Mucosa of gallbladder (tissue), 1 donor: ENCODE measurements at regions not wholly inside any gene's neighbourhood (a gene's known extent, or its start where the extent isn't known, plus 50 kb on each side); places are given as distances from the start of the nearest gene placed in this dataset.

Source experiments
- DNase-seq: peaks from one replicate; pipeline ENCODE4 v3.0.0-alpha.2; 2020; ENCODE audit warnings: low spot score
- donor health status: DM: no; HTN: no; CAD: no.

- no peak for DNase-seq
These were observed 101.6 kb upstream of the DLX2 start for GRCh38 chr2:172204309-172204708.

- DNase-seq, result no peak
These were observed 102.1 kb upstream of the DLX2 start for GRCh38 chr2:172204762-172205161.

DNA sequence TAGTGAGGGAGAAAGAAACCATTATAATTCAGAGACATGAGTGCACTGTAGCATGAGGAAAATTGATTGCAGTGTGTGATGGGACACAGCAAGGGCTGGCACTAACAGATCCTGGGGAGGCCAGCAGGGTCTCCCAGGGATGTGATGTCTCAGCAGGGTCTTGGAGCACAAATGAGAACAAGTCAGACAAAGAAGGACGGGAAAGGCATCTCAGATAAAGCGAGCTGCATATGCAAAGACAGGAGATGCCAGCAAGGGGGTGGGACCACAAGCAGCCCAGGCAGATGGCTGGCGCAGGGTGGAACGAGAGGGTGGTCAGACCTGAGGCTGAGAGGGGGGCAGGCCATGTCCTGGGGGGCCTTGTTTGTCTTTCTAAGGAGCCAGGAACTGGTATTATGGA lies 102.6 kb upstream of the DLX2 start:
- DNase-seq, result no peak

DNA sequence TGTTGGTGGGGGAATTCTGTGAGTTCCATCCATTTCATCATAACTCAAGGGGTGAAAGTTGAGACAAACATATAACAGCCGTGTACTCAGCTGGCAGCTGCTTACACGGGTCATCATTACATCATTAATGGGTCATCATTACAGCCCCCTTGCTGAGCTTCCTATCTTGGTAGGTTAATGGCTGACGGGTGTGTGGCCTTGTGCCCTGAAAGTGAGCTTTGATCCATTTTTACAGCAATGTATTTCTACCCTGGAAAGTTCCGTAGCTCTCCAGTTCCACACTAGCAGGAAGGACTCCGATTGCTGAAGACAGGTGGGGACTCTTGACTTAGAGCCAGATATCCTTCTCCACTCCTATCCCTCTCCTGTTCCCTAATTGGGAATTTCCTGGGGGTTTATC lies 105.2 kb upstream of the DLX2 start:
- DNase-seq, result no peak

GRCh38 chr2:172208791-172209325 lies 106.2 kb upstream of the DLX2 start:
- DNase-seq, result no peak

DNA sequence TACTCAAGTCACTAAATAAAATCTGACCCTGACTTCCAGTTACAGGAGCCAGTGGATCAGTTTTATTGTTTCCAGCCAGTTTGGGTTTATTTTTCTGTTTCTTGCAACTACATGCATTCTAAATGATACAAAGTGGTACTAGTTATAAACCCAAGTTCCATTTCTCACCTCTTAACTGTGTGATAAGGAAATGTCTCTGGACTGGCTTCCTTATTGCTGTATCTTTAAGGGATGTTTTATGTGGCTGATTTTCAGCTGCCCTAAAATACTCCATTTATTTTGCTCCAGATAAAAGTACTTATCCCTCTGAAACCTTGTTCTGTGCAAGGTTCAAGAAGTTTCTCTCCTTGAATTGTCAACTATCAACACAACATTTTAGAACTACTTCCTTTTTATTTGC lies 107.9 kb upstream of the DLX2 start:
- DNase-seq, result no peak

DNA sequence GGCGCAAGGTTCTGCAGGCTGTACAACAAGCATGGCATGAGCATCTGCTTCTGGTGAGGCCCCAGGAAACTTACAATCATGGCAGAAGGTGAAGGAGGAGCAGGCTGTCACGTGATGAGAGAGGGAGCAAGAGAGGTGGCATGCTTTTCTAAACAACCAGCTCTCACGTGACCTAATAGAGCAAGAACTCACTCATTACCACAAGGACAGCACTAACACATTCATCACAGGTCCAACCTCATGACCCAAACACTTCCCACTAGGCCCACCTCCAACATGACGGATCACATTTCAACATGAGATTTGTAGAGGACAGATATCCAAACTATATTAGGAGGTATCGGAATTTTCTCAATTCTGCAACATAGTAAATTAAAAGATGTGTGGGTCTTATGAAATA lies 108.8 kb upstream of the DLX2 start:
- no peak for DNase-seq

- DNase-seq, result no peak
These were observed 110.6 kb upstream of the DLX2 start for GRCh38 chr2:172213116-172213860.

DNA sequence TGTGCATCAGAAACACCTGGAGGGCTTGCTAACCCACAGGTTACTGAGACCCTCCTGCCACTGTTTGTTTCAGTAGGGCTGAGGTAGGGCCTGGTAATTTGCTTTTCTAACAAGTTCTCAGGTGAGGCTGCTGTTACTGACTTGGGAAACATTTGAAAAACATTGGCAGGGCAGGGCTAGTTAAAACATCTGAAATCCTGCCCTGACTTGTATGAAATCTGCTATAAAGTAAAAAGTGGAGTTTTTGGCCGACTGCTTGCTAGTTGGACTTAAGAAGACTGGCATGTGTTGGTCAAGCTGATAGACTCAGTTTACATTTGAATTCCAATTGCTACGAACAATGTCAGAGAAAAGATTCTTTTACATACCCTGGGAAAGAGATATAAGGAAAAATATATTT lies 111.6 kb upstream of the DLX2 start:
- DNase-seq, result no peak

GRCh38 chr2:172215172-172215935 lies 112.7 kb upstream of the DLX2 start:
- DNase-seq, result no peak

DNA sequence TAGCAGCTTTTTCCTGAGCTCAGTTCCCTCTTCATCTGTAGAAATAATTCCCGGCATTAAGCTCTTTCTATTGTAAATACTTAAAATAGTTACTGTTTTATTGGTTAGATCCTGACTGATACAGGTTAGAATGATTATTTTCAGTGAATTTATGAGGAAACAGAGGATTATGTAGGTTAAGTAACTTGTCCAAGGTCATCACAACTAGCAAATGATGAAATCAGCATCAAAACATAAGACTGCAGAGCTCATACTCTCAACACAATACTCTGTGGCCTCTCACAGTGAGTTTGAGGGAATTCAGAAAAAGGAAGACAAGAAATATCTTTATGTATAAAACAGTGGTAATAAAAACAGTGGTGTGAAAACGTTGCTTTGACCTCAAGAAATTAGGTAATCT lies 113.2 kb upstream of the DLX2 start:
- no peak for DNase-seq

DNA sequence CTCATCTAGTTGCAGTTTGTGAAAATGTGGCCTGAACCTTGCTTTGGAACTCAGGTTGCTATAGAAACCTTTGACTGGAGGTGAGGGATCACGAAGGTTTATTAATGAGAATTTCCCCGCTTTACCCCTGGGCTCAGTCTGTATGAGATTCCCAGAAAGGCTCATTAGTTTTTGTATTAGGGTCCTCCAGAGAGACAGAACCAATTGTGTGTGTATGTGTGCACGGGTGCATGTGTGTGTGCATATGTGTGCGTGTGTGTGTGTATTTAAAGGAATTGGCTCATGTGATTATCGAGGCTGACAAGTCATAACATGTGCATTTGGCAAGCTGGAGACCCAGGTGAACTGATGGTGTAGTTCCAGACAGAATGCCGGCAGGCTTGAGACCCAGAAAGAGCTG lies 113.8 kb upstream of the DLX2 start:
- DNase-seq, result no peak

DNA sequence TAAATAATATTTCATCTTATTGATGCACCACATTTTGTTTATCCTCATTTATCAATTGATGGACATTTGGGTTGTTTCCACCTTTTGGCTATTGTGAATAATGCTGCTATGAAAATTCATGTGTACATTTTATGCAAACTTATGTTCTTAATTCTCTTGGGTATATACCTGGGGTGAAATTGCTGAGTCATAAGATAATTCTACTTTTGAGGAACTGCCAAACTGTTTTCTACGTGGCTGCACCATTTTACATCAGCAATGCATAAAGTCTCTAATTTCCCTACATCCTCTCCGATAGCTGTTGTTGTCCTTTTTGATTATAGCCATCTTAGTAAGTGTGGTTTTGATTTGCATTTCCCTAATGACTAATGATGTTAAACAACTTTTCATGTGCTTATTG lies 116.5 kb upstream of the DLX2 start:
- no peak for DNase-seq

- no peak for DNase-seq
These were observed 117.4 kb upstream of the DLX2 start for GRCh38 chr2:172220121-172220520.

DNA sequence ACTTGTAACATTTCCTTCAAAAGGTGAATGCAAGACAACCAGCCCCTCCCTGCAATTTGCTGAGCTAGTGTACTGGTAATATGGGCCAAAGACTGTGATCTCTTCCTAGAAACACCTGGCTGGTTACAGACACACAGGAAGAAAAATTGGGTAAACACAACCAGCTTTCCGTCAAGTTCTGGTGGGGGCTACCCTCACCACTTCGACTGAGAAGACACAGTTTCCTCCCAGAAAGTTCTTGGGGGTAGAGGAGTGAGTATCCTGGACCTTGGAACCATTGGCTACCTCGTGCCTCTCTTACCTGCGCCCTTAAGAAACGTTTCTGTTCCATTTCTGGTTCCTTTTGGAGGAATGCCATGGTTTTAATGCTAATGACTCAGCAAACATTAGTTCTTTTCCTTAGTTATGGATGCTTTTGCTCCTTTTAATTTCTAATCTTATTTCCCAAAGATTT lies 120.9 kb upstream of the DLX2 start:
- DNase-seq, result no peak

DNA sequence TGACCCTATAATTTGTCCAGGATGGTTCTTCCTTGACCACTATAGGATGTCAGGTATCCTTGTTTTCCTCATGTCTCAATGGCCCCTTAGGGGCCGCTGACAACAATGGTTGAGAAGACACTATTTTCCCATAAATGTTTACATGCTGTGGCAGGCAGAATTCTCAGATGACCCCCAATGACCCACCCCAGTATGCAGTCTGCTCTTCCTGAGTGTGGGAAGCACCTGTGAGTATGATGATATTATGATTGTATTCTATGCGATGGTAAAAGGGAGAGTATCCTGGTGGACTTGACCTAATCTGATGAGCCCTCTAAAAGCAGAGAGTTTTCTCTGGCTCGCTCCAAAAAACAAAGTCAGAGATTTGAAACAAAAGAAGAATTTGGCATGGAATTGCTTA lies 123.1 kb upstream of the DLX2 start:
- no peak for DNase-seq

DNA sequence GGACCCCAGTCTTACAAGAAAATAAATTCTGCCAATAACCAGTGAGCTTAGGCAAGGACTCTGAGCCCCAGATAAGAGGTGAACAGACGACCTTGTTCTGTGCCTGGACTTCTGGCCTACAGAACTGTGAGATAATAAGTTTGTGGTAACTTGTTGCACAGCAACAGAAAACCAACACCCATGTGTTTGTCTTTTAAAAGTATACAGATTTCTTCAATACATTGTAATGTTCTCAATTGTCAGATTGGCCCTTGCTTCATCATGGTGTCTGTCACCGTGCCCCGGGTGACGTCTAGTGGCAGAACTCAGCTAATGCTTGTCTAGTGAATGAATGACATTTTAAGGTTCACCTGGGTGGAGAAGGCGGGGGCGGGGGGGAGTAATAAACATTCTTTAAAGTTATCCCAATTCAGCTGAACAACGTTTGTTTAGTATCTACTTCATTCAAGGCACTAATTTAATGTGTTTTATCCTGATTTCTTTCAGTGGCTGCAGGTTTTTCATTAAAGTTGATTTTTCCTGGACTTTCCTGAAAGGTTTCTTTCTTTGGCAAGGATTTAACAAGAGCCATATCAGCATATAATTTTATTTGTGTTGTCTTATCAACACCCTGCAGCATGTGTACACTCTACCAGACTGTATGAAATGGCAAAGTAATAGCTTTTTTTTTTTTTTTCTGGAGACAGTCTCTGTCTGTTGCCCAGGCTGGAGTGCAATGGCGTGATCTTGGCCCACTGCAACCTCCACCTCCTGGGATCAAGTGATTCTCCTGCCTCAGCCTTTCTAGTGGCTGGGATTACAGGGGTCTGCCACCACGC lies 123.8 kb upstream of the DLX2 start:
- DNase-seq, result peak; percentile 23

DNA sequence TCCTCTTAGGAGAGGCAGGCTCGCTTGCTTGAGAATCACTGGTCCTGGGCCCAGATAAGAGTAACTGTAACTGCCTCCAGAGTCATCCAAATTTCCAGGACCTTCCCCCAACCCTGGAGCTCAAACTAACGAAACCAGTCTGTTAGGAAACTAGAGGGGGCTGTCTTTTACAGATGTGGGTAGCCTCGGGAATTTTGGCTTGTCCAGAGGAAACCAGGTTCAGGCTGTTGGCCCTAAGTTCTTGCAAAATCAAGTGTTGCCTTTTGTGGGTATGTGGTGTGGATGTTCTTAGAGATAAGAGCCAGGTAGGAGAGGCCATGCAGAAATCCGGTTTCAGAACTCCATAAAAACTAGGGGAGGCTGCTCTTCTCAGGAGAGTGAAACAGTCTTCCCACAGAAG lies 125.0 kb upstream of the DLX2 start:
- DNase-seq, result no peak

DNA sequence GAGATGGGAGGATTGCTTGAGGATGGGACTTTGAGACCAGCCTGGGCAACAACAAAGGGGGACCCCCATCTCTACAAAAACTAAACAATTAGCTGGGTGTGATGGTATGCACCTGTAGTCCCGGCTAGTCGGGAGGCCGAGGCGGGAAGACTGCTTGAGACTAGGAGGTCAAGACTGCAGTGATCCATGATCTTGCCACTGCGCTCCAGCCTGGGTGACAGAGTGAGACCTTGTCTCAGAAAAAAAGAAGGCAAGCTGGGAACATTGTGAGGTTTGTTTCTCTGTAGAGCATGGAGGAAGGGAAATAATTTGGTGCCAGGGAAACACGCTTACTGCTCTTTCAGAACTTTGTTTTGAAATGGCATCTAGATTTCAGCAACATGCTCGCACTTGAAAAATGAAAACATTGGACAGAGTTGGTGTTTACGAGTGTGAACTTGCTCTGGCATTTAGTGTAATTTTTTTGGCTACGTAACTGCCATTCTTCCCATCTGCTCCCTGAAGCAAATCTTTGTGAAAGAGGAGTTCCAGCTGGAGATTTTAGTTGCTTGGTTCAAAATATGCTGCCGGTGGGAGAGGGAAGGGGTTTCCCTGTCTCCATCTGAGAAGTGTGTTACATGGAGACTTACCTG lies 125.6 kb upstream of the DLX2 start:
- no peak for DNase-seq

DNA sequence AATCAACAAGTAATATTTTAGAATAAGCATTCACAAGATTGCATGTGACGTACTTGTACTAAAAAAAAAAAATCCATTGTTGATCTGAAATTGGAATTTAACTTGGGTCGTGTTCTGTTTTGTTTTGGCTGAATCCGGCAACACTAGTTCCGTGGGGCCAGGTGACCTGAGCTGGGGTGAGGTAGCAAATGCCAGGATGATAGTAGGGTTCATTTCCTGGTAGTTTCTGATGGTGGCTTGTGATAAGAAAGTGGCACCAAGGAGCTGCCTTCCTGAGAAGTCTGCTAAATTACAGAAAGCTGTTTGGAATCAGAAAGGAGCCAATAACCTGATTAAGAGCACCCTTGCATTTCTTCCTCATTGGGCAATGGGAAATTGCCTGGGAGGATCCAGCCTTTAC lies 126.4 kb upstream of the DLX2 start:
- DNase-seq, result no peak

- no peak for DNase-seq
These were observed 127.7 kb upstream of the DLX2 start for GRCh38 chr2:172230332-172230888.
